Keratinocyte (primary cell): ENCODE measurements at regions not wholly inside any gene's neighbourhood (a gene's known extent, or its start where the extent isn't known, plus 50 kb on each side); places are given as distances from the start of the nearest gene placed in this dataset.
A peak's percentile ranks its signal among the peaks of the same experiment; 100 is the strongest.

ENCODE experiments used
- CTCF ChIP-seq, 3 experiments: IDR thresholded peaks in 1 of 3; conservative IDR thresholded peaks in 1 of 3; optimal IDR thresholded peaks in 1 of 3; 2 replicates in 2 of 3; 3 replicates in 1 of 3; pipeline versions ENCODE3 to v1.5.1; 2011; ENCODE audit warnings: low read length in 3 of 3, mild to moderate bottlenecking in 3 of 3, moderate library complexity in 2 of 3, control low read depth in 1 of 3, inconsistent platforms in 1 of 3; ENCODE audit not compliant: insufficient read depth in 2 of 3; ENCODE audit errors: extremely low read depth in 1 of 3
- EZH2 ChIP-seq: IDR thresholded peaks from one replicate; pipeline ENCODE4 v1.6.1; 2012; ENCODE audit warnings: inconsistent platforms, mild to moderate bottlenecking, low read length, moderate library complexity

GRCh38 chr2:176554101-176555048, 285.1 kb downstream of the MTX2 start:
- TF ChIP-seq CTCF (optimal IDR thresholded peaks at IDR 0.05 in 1 of 3, IDR thresholded peaks at IDR 0.05 in 1 of 3, conservative IDR thresholded peaks at IDR 0.05 in 1 of 3; ENCODE audit: extremely low read depth in 1 of 3, insufficient read depth in 2 of 3, low read length in 3 of 3) (peak; percentile 59 to 69 (median 67)), EZH2 (no peak)
